Spleen (tissue), 11 donors: ENCODE measurements at regions not wholly inside any gene's neighbourhood (a gene's known extent, or its start where the extent isn't known, plus 50 kb on each side); places are given as distances from the start of the nearest gene placed in this dataset.
"Not testable (repeated sequence)": the region's sequence is repeated elsewhere in the genome, so short reads cannot be mapped to it uniquely, and the experiment has no call there.

Experiments
- DNase-seq: peaks from one replicate; pipeline ENCODE4 v3.0.0-alpha.2; 2020
- H3K27ac ChIP-seq, 8 donors: fragments of 200-600 bp; sonication (generic) in 7 of 8; 1 replicate in 4 of 8; 2 replicates in 4 of 8; pipeline versions ENCODE4 v1.5.0 to v1.8.0; 2016 to 2021; ENCODE audit warnings: inconsistent platforms in 4 of 8, mild to moderate bottlenecking in 4 of 8, moderate library complexity in 1 of 8
- H3K27me3 ChIP-seq, 7 donors: fragments of 200-600 bp; sonication (generic) in 6 of 7; replicated peaks in 1 of 7; 1 replicate in 4 of 7; 2 replicates in 3 of 7; pipeline versions ENCODE4 v1.5.0 to v1.8.0; 2016 to 2021; ENCODE audit warnings: inconsistent platforms in 3 of 7, mild to moderate bottlenecking in 1 of 7
- H3K36me3 ChIP-seq, 6 donors: fragments of 200-600 bp; sonication (generic) in 5 of 6; 1 replicate in 4 of 6; 2 replicates in 2 of 6; pipeline versions ENCODE4 v1.5.0 to v1.8.0; 2016 to 2021; ENCODE audit warnings: inconsistent platforms in 2 of 6
- H3K4me1 ChIP-seq, 6 donors: fragments of 200-600 bp; sonication (generic) in 5 of 6; 1 replicate in 3 of 6; 2 replicates in 3 of 6; pipeline versions ENCODE4 v1.5.0 to v1.8.0; 2016 to 2021; ENCODE audit warnings: inconsistent platforms in 3 of 6
- H3K4me3 ChIP-seq, 8 donors: fragments of 200-600 bp; sonication (generic) in 7 of 8; 1 replicate in 4 of 8; 2 replicates in 4 of 8; pipeline versions ENCODE4 v1.5.0 to v1.8.0; 2016 to 2021; ENCODE audit warnings: inconsistent platforms in 4 of 8, mild to moderate bottlenecking in 4 of 8, moderate library complexity in 2 of 8
- H3K9me3 ChIP-seq, 8 donors: fragments of 200-600 bp; sonication (generic) in 7 of 8; 1 replicate in 4 of 8; 2 replicates in 4 of 8; pipeline versions ENCODE4 v1.5.0 to v1.8.0; 2016 to 2021; ENCODE audit warnings: inconsistent platforms in 4 of 8
- CTCF ChIP-seq, 11 experiments: fragments of 200-600 bp in 7 of 11; fragments of 450-650 bp in 4 of 11; sonication (generic) in 4 of 11; IDR thresholded peaks in 8 of 11; conservative IDR thresholded peaks in 3 of 11; 1 replicate in 7 of 11; 2 replicates in 4 of 11; pipeline versions ENCODE4 v1.4.0 to v1.8.0; 2016 to 2021; ENCODE audit warnings: antibody characterized with exemption in 11 of 11, inconsistent platforms in 4 of 11, mild to moderate bottlenecking in 1 of 11
- POLR2A ChIP-seq, 3 donors: fragments of 450-650 bp; IDR thresholded peaks; one replicate each; pipeline ENCODE4 v1.5.1; 2017; ENCODE audit warnings: antibody characterized with exemption in 3 of 3, mild to moderate bottlenecking in 1 of 3
- POLR2AphosphoS5 ChIP-seq, 3 donors: sonication (generic); formaldehyde crosslinking; IDR thresholded peaks; one replicate each; pipeline ENCODE4 v1.5.1; 2017; ENCODE audit warnings: antibody characterized with exemption in 3 of 3
- WGBS, 5 donors: extraction: QIAGEN DNeasy Blood & Tissue Kit in 3 of 5; methylation state at CpG; one replicate each; pipeline versions ENCODE4 v1.1.5 to v1.1.7; 2013 to 2018; 5-methylcytosine and 5-hydroxymethylcytosine counted together
- intact Hi-C: fragments of 100-400 bp; cut with DNase I; formaldehyde crosslinking; loops from one replicate; pipeline ENCODE4 v1.15.0; 2023; ENCODE audit warnings: low total_unique reads
- donor health status: healthy with polysubstance abuse.
- donor health status: DM: no; HTN: no; CAD: no; lungs with moderate emphysema.
- donor health status: DM: no; HTN: no; CAD: no.
- donor health status: Bipolar disorder and iron deficiency.
- donor health status: healthy.
- donor health status: DM: no; HTN: no; CAD: no.
- donor health status: DM: yes; HTN: yes; CAD: no.

- TF ChIP-seq POLR2A (IDR thresholded peaks at IDR 0.05) (no peak), CTCF (IDR thresholded peaks at IDR 0.05 in 8 of 11, conservative IDR thresholded peaks at IDR 0.05 in 3 of 11) (no peak), POLR2AphosphoS5 (IDR thresholded peaks at IDR 0.05) (no peak)
- Histone ChIP-seq H3K36me3 (no peaks in the 10 kb centered on the region), H3K9me3 (peaks cover 0 to 18% (median 0%) of the 10 kb centered on the region in 8 donors), H3K27me3 (no peaks in the 10 kb centered on the region), H3K27ac (no peak overlapping the region), H3K4me3 (no peak overlapping the region), H3K4me1 (no peaks in the 10 kb centered on the region)
- whole genome bisulfite sequencing, 5 donors, result 74 to 87% (median 81%) methylated on average over 4 of the region's 4 CpGs
- intact Hi-C loops, result no loop called here
- DNase-seq, result no peak
Observed at GRCh38 chr4:103493450-103494159, 226.2 kb downstream of the TACR3 start.

- intact Hi-C loops, H3K4me3 ChIP-seq, H3K4me1 ChIP-seq, H3K9me3 ChIP-seq, H3K27ac ChIP-seq, H3K36me3 ChIP-seq, H3K27me3 ChIP-seq, DNase-seq: not testable (repeated sequence)
- 71 to 86% (median 79%) methylated on average over 2 to 4 of the region's 4 CpGs for WGBS, 5 donors
Observed at GRCh38 chr4:103485296-103485695, 234.5 kb downstream of the TACR3 start.

GRCh38 chr4:103484521-103484920, 235.3 kb downstream of the TACR3 start:
- Histone ChIP-seq H3K9me3 (peaks cover 0 to 4% (median 0%) of the 10 kb centered on the region in 8 donors), H3K27me3 (no peaks in the 10 kb centered on the region), H3K27ac (no peak overlapping the region), H3K4me1 (no peaks in the 10 kb centered on the region), H3K4me3 (no peak overlapping the region), H3K36me3 (no peaks in the 10 kb centered on the region)
- TF ChIP-seq POLR2A (IDR thresholded peaks at IDR 0.05) (no peak), CTCF (IDR thresholded peaks at IDR 0.05 in 8 of 11, conservative IDR thresholded peaks at IDR 0.05 in 3 of 11) (no peak), POLR2AphosphoS5 (IDR thresholded peaks at IDR 0.05) (no peak)
- no peak for DNase-seq
- intact Hi-C loops, result no loop called here
- 60 to 90% (median 75%) methylated on average over 3 of the region's 3 CpGs for WGBS, 5 donors

GRCh38 chr4:103482893-103483292, 236.9 kb downstream of the TACR3 start:
- Histone ChIP-seq H3K27ac (no peak overlapping the region), H3K27me3 (no peaks in the 10 kb centered on the region), H3K4me3 (no peak overlapping the region), H3K9me3 (no peaks in the 10 kb centered on the region), H3K36me3 (no peaks in the 10 kb centered on the region), H3K4me1 (no peaks in the 10 kb centered on the region)
- 76 to 100% (median 87%) methylated on average over 2 of the region's 2 CpGs for WGBS, 5 donors
- DNase-seq, result no peak
- no peak for TF ChIP-seq POLR2A (IDR thresholded peaks at IDR 0.05)
- TF ChIP-seq CTCF (IDR thresholded peaks at IDR 0.05 in 8 of 11, conservative IDR thresholded peaks at IDR 0.05 in 3 of 11), result no peak
- no peak for TF ChIP-seq POLR2AphosphoS5 (IDR thresholded peaks at IDR 0.05)
- intact Hi-C loops, result no loop called here
